ENCODE measurements at regions not wholly inside any gene's neighbourhood (a gene's known extent, or its start where the extent isn't known, plus 50 kb on each side); places are given as distances from the start of the nearest gene placed in this dataset.

GRCh38 chr15:58276924-58277323 is 138.7 kb downstream of the AQP9 start:
- no peak overlapping the region for H3K4me3 Mint-ChIP-seq
- DNase-seq: no peak
- H3K27me3 Mint-ChIP-seq: no peaks in the 10 kb centered on the region
- POLR2A ChIA-PET: interaction anchor here (0.7 kb wide), 1 partner anchor 438 kb away, joined by 3 read pairs; no protein-coding TSS in a partner anchor
- ATAC-seq: no peak
- no peaks in the 10 kb centered on the region for H3K36me3 Mint-ChIP-seq (ENCODE audit: low read depth)
- H3K27ac Mint-ChIP-seq: no peak overlapping the region
- no peaks in the 10 kb centered on the region for H3K9me3 Mint-ChIP-seq
- intact Hi-C loops (cut with micrococcal nuclease): no loop called here
- no peaks in the 10 kb centered on the region for H3K4me1 Mint-ChIP-seq (ENCODE audit: low read depth)
- CTCF ChIA-PET: no interaction called here
- TF ChIP-seq CTCF (IDR thresholded peaks at IDR 0.05): no peak

GRCh38 chr15:58277333-58277732 is 139.2 kb downstream of the AQP9 start:
- no peak overlapping the region for H3K4me3 Mint-ChIP-seq
- DNase-seq (no peak), ATAC-seq (no peak)
- no peaks in the 10 kb centered on the region for H3K36me3 Mint-ChIP-seq (ENCODE audit: low read depth)
- H3K9me3 Mint-ChIP-seq: no peaks in the 10 kb centered on the region
- TF ChIP-seq CTCF (IDR thresholded peaks at IDR 0.05): no peak
- no peak overlapping the region for H3K27ac Mint-ChIP-seq
- ChIA-PET POLR2A (interaction anchor here (0.7 kb wide), 1 partner anchor 438 kb away, joined by 3 read pairs; no protein-coding TSS in a partner anchor), CTCF (no interaction called here)
- no peaks in the 10 kb centered on the region for H3K27me3 Mint-ChIP-seq
- intact Hi-C loops (cut with micrococcal nuclease): no loop called here
- no peaks in the 10 kb centered on the region for H3K4me1 Mint-ChIP-seq (ENCODE audit: low read depth)

- Mint-ChIP-seq H3K27ac (no peak overlapping the region), H3K9me3 (no peaks in the 10 kb centered on the region), H3K27me3 (no peaks in the 10 kb centered on the region), H3K36me3 (ENCODE audit: low read depth) (no peaks in the 10 kb centered on the region), H3K4me1 (ENCODE audit: low read depth) (no peaks in the 10 kb centered on the region), H3K4me3 (no peak overlapping the region)
- DNase-seq (no peak), ATAC-seq (no peak)
- intact Hi-C loops (cut with micrococcal nuclease): no loop called here
- ChIA-PET POLR2A (no interaction called here), CTCF (no interaction called here)
- TF ChIP-seq CTCF (IDR thresholded peaks at IDR 0.05): no peak
These were observed 140.9 kb downstream of the AQP9 start for GRCh38 chr15:58279106-58279505.

- CTCF ChIA-PET: no interaction called here
- ATAC-seq: no peak
These were observed 141.5 kb downstream of the AQP9 start for GRCh38 chr15:58279654-58280053.

GRCh38 chr15:58282060-58282708 is 144.0 kb downstream of the AQP9 start:
- no peak for TF ChIP-seq CTCF (IDR thresholded peaks at IDR 0.05)
- ATAC-seq: no peak
- Mint-ChIP-seq H3K4me1 (ENCODE audit: low read depth) (peaks cover 8% of the 10 kb centered on the region), H3K36me3 (ENCODE audit: low read depth) (no peaks in the 10 kb centered on the region), H3K27me3 (no peaks in the 10 kb centered on the region), H3K27ac (no peak overlapping the region), H3K4me3 (no peak overlapping the region), H3K9me3 (no peaks in the 10 kb centered on the region)
- DNase-seq: no peak
- CTCF ChIA-PET: no interaction called here
- intact Hi-C loops (cut with micrococcal nuclease): no loop called here
- POLR2A ChIA-PET: no interaction called here

More at GRCh38 chr15:58279654-58280053, 141.5 kb downstream of the AQP9 start:
- intact Hi-C loops (cut with micrococcal nuclease): no loop called here
- no peak for DNase-seq
- TF ChIP-seq CTCF (IDR thresholded peaks at IDR 0.05): no peak
- Mint-ChIP-seq H3K4me3 (no peak overlapping the region), H3K9me3 (no peaks in the 10 kb centered on the region), H3K36me3 (ENCODE audit: low read depth) (no peaks in the 10 kb centered on the region), H3K4me1 (ENCODE audit: low read depth) (no peaks in the 10 kb centered on the region), H3K27me3 (no peaks in the 10 kb centered on the region), H3K27ac (no peak overlapping the region)
- POLR2A ChIA-PET: no interaction called here
